ENCODE measurements at regions not wholly inside any gene's neighbourhood (a gene's known extent, or its start where the extent isn't known, plus 50 kb on each side); places are given as distances from the start of the nearest gene placed in this dataset.

DNA sequence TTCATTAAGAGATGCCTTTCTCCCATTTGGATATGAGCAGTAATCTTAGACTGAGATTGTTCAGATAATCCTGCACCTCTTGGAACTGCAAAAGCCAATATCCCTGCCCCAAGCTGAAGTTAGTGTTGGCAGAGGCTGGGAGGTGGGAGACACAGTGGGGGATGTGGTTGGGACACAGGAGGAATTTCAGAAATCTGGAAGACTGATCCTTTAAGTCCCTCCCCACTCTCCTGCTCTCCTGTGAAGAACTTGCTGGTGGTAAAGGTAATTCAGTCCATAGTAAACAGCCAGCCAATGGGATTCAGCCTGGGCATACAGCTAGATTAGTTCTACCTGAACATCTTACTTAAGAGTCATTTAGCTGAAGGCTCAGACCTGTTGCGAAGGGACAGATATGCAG is 50.0 kb upstream of the TMEM178A start:
- FAIRE-seq (no peak), DNase-seq (ENCODE audit: low spot score) (no peak)
